A549 (cell line): ENCODE measurements at regions not wholly inside any gene's neighbourhood (a gene's known extent, or its start where the extent isn't known, plus 50 kb on each side); places are given as distances from the start of the nearest gene placed in this dataset.

Experiments used
- CEBPB ChIP-seq, 2 experiments: fragments of >200 bp in 1 of 2; sonication (Bioruptor Twin) in 1 of 2; formaldehyde crosslinking in 1 of 2; IDR thresholded peaks; 2 replicates each; pipeline ENCODE4 v1.6.1; 2012 to 2016
- EP300 ChIP-seq, 2 experiments: fragments of >200 bp; sonication (Bioruptor Twin); formaldehyde crosslinking; IDR thresholded peaks; 2 replicates in 1 of 2; 3 replicates in 1 of 2; pipeline ENCODE4 v1.6.1; 2016 to 2017
- MAFK ChIP-seq: fragments of 450-650 bp; IDR thresholded peaks from 2 replicates; pipeline ENCODE4 v1.6.1; 2014; ENCODE audit not compliant: partially characterized antibody
- NFE2L2 ChIP-seq: fragments of 150-350 bp; conservative IDR thresholded peaks from 2 replicates; pipeline ENCODE4 v1.6.1; 2014; ENCODE audit warnings: low read length
- POLR2A ChIP-seq: IDR thresholded peaks from 2 replicates; pipeline ENCODE4 v1.6.1; 2012; ENCODE audit warnings: mild to moderate bottlenecking, low read length
- RAD21 ChIP-seq, 2 experiments: fragments of >200 bp in 1 of 2; sonication (Bioruptor Twin) in 1 of 2; formaldehyde crosslinking in 1 of 2; IDR thresholded peaks in 1 of 2; conservative IDR thresholded peaks in 1 of 2; 2 replicates in 1 of 2; 3 replicates in 1 of 2; pipeline ENCODE4 v1.6.1; 2012 to 2018; ENCODE audit warnings: inconsistent platforms in 1 of 2
- TF ChIP-seq, protein P1 (sequence below): fragments of >200 bp; sonication (Bioruptor Twin); formaldehyde crosslinking; IDR thresholded peaks from 3 replicates; pipeline ENCODE4 v1.5.1; 2016
- TF ChIP-seq, protein P2 (sequence below): fragments of 150-350 bp; IDR thresholded peaks from 2 replicates; pipeline ENCODE4 v1.6.1; 2014; ENCODE audit warnings: low read depth, mild to moderate bottlenecking, low read length

DNA sequence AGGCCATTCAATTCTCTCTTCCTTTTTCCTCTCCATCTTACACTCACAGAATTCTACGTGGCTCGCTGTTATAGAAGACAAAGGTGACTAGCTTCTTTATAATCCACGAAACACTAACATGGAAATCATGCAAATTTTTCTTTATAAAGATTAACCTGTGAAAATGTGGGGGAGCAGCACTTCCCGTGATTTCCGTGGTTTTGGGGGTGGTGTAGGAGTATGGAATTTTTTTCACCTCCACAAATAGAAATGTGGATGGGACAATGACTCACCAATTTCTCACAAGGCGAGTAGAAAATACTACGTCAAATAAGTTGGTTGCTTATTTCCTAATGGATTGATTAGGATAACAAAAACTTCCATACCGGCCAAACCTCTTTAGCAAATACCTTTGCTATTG is 719.2 kb upstream of the TENM3 start:
- TF ChIP-seq, protein P1, sequence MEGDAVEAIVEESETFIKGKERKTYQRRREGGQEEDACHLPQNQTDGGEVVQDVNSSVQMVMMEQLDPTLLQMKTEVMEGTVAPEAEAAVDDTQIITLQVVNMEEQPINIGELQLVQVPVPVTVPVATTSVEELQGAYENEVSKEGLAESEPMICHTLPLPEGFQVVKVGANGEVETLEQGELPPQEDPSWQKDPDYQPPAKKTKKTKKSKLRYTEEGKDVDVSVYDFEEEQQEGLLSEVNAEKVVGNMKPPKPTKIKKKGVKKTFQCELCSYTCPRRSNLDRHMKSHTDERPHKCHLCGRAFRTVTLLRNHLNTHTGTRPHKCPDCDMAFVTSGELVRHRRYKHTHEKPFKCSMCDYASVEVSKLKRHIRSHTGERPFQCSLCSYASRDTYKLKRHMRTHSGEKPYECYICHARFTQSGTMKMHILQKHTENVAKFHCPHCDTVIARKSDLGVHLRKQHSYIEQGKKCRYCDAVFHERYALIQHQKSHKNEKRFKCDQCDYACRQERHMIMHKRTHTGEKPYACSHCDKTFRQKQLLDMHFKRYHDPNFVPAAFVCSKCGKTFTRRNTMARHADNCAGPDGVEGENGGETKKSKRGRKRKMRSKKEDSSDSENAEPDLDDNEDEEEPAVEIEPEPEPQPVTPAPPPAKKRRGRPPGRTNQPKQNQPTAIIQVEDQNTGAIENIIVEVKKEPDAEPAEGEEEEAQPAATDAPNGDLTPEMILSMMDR: no peak
- TF ChIP-seq CEBPB (IDR thresholded peaks at IDR 0.05): no peak
- TF ChIP-seq RAD21 (conservative IDR thresholded peaks at IDR 0.05 in 1 of 2, IDR thresholded peaks at IDR 0.05 in 1 of 2): no peak
- TF ChIP-seq NFE2L2: no peak
- TF ChIP-seq, protein P2, sequence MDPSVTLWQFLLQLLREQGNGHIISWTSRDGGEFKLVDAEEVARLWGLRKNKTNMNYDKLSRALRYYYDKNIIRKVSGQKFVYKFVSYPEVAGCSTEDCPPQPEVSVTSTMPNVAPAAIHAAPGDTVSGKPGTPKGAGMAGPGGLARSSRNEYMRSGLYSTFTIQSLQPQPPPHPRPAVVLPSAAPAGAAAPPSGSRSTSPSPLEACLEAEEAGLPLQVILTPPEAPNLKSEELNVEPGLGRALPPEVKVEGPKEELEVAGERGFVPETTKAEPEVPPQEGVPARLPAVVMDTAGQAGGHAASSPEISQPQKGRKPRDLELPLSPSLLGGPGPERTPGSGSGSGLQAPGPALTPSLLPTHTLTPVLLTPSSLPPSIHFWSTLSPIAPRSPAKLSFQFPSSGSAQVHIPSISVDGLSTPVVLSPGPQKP: no peak
- TF ChIP-seq MAFK: no peak
- TF ChIP-seq POLR2A: no peak
- no peak for TF ChIP-seq EP300 (IDR thresholded peaks at IDR 0.05)
